A673 (cell line): ENCODE measurements at regions not wholly inside any gene's neighbourhood (a gene's known extent, or its start where the extent isn't known, plus 50 kb on each side); places are given as distances from the start of the nearest gene placed in this dataset.

Experiments used
- BruUV-seq: library from RNA; stranded (reverse); fragments of 400-500 nt; replicated peaks from 2 replicates; lab custom pipeline; 2021; lab: Mats Ljungman, UMichigan
- CTCF ChIA-PET: fragments of 300-600 bp; sonication (Branson Sonifier 250); formaldehyde crosslinking; loops from one replicate; lab custom pipeline; 2022; ENCODE audit warnings: antibody characterized with exemption; lab: Charles Lee
- POLR2A ChIA-PET: fragments of 300-600 bp; sonication (Branson Sonifier 250); formaldehyde crosslinking; loops from one replicate; lab custom pipeline; 2022; ENCODE audit warnings: antibody characterized with exemption; ENCODE audit not compliant: low non-redundant PET; lab: Charles Lee
- DNase-seq: peaks from one replicate; pipeline ENCODE4 v3.0.0-alpha.2; 2015; ENCODE audit warnings: low spot score
- H3K27ac ChIP-seq: fragments of 200-600 bp; sonication (generic); 2 replicates; pipeline ENCODE4 v1.5.1; 2016; ENCODE audit warnings: mixed run types, low read depth, mild to moderate bottlenecking, mixed read lengths, antibody characterized with exemption, low read length; ENCODE audit not compliant: poor library complexity, severe bottlenecking
- H3K27me3 ChIP-seq: fragments of 200-600 bp; sonication (generic); replicated peaks from 2 replicates; pipeline ENCODE4 v1.6.1; 2017; ENCODE audit warnings: mixed run types, low read depth, mild to moderate bottlenecking, mixed read lengths, antibody characterized with exemption, low read length; ENCODE audit not compliant: insufficient read depth, poor library complexity
- H3K36me3 ChIP-seq: fragments of 200-600 bp; sonication (generic); 2 replicates; pipeline ENCODE4 v1.6.1; 2016; ENCODE audit warnings: mixed run types, mild to moderate bottlenecking, mixed read lengths, antibody characterized with exemption, low read length; ENCODE audit not compliant: insufficient read depth, poor library complexity, severe bottlenecking
- H3K4me1 ChIP-seq: fragments of 200-600 bp; sonication (generic); 2 replicates; pipeline ENCODE4 v1.6.1; 2017; ENCODE audit warnings: mixed run types, mild to moderate bottlenecking, mixed read lengths, antibody characterized with exemption, low read length; ENCODE audit not compliant: insufficient read depth, poor library complexity, severe bottlenecking
- H3K4me3 ChIP-seq: fragments of 200-600 bp; sonication (generic); 2 replicates; pipeline ENCODE4 v1.5.1; 2016; ENCODE audit warnings: low read depth, mixed run types, mild to moderate bottlenecking, mixed read lengths, low read length; ENCODE audit not compliant: poor library complexity, severe bottlenecking
- H3K9me3 ChIP-seq: fragments of 200-600 bp; sonication (generic); 2 replicates; pipeline ENCODE4 v1.6.1; 2016; ENCODE audit warnings: mixed run types, low read depth, mild to moderate bottlenecking, mixed read lengths, antibody characterized with exemption, low read length; ENCODE audit not compliant: poor library complexity, severe bottlenecking
- EZH2 ChIP-seq: fragments of 200-600 bp; sonication (generic); IDR thresholded peaks from 2 replicates; pipeline ENCODE4 v1.6.1; 2017; ENCODE audit warnings: borderline replicate concordance, low read depth, mild to moderate bottlenecking, mixed read lengths, antibody characterized with exemption, low read length; ENCODE audit not compliant: poor library complexity, severe bottlenecking
- intact Hi-C: fragments of 100-400 bp; cut with micrococcal nuclease; formaldehyde crosslinking; loops from one replicate; pipeline ENCODE4 v1.10.0; 2022; ENCODE audit not compliant: unreplicated experiment
- TF ChIP-seq, protein P1 (sequence below): fragments of 300-800, 200-600 bp; sonication (generic); conservative IDR thresholded peaks from 2 replicates; pipeline ENCODE4 v1.5.1; 2017; ENCODE audit warnings: low read depth, mild to moderate bottlenecking, antibody characterized with exemption, low read length, moderate library complexity, mixed read lengths

DNA sequence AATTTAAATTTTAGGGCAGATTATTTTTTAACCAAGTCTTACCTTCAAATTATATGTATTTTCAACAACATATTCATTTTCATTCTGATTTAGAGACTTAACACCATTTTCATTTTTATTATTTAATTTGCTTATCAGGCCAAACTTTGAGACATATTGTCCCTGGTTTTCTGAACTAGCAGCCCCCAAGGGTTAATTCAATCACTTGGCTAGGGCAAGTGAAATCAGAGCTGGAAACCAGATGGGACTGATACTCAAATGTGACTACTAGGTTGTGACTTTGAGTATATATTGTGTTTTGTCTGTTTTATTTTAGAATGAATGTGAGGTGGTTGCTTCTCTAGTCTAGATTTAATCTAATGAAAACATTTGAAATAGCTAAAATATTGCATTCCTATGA, 198.9 kb upstream of the PTGFR start:
- H3K4me1 ChIP-seq = no peaks in the 10 kb centered on the region
- no TSS peak for BruUV-seq
- H3K9me3 ChIP-seq = no peaks in the 10 kb centered on the region
- no peaks in the 10 kb centered on the region for H3K36me3 ChIP-seq
- POLR2A ChIA-PET = no interaction called here
- CTCF ChIA-PET = interaction anchor here (0.5 kb wide), 1 partner anchor 137 kb away, joined by 5 read pairs; no protein-coding TSS in a partner anchor
- H3K4me3 ChIP-seq = no peak overlapping the region
- no peak for DNase-seq
- H3K27ac ChIP-seq = no peak overlapping the region
- TF ChIP-seq, protein P1, sequence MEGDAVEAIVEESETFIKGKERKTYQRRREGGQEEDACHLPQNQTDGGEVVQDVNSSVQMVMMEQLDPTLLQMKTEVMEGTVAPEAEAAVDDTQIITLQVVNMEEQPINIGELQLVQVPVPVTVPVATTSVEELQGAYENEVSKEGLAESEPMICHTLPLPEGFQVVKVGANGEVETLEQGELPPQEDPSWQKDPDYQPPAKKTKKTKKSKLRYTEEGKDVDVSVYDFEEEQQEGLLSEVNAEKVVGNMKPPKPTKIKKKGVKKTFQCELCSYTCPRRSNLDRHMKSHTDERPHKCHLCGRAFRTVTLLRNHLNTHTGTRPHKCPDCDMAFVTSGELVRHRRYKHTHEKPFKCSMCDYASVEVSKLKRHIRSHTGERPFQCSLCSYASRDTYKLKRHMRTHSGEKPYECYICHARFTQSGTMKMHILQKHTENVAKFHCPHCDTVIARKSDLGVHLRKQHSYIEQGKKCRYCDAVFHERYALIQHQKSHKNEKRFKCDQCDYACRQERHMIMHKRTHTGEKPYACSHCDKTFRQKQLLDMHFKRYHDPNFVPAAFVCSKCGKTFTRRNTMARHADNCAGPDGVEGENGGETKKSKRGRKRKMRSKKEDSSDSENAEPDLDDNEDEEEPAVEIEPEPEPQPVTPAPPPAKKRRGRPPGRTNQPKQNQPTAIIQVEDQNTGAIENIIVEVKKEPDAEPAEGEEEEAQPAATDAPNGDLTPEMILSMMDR = no peak
- TF ChIP-seq EZH2 = no peak
- H3K27me3 ChIP-seq = peaks cover 5% of the 10 kb centered on the region
- intact Hi-C loops = no loop called here

DNA sequence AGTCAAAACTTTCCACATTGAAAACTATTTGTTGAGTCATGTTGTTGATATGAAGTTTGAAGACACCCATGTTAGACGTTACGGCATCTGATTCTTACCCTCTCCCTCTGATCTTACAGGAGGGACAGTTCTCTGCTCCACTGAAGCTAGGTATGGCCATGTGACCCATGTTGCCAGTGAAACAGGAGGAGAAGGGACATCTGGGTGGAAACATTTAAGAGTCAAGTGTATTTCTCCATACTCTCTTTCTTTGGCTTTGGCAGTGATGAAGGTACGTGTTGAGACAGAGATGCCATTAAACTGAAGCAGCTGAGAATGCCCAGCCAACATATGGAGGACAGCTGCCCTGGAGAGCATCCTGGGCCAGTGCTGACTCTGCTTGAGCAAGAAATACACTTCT, 198.4 kb upstream of the PTGFR start:
- no TSS peak for BruUV-seq
- DNase-seq = no peak
- TF ChIP-seq, protein P1 = no peak
- TF ChIP-seq EZH2 = no peak
- intact Hi-C loops = no loop called here
- Histone ChIP-seq H3K9me3 (no peaks in the 10 kb centered on the region), H3K36me3 (no peaks in the 10 kb centered on the region), H3K4me3 (no peak overlapping the region), H3K27me3 (peaks cover 5% of the 10 kb centered on the region), H3K4me1 (no peaks in the 10 kb centered on the region), H3K27ac (no peak overlapping the region)
- CTCF ChIA-PET = interaction anchor here (0.5 kb wide), 1 partner anchor 137 kb away, joined by 5 read pairs; no protein-coding TSS in a partner anchor
- POLR2A ChIA-PET = no interaction called here

DNA sequence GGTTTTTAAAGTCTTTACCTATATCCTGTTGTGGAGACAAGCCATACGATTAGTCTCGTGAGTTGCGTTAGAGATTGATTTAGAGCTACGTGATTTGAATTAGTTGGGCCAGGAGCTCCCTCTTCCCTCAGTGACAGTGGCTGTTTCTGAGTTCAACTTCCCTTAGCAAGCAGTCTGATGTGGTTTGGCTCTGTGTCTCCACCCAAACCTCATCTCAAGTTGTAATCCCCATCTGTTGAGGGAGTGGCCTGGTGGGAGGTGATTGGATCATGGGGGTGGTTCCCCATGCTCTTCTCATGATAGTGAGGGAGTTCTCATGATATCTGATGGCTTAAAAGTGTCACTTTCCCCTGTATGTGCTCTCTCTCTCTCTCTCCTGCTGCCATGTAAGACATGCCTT, 192.9 kb upstream of the PTGFR start:
- POLR2A ChIA-PET = no interaction called here
- BruUV-seq = no TSS peak

More for the DNA sequence above, 192.9 kb upstream of the PTGFR start:
- TF ChIP-seq, protein P1 = no peak
- Histone ChIP-seq H3K27ac (no peak overlapping the region), H3K27me3 (no peaks in the 10 kb centered on the region), H3K4me1 (no peaks in the 10 kb centered on the region), H3K4me3 (no peak overlapping the region), H3K9me3 (no peaks in the 10 kb centered on the region), H3K36me3 (no peaks in the 10 kb centered on the region)
- no peak for DNase-seq
- CTCF ChIA-PET = no interaction called here
- intact Hi-C loops = no loop called here
